ENCODE measurements at regions not wholly inside any gene's neighbourhood (a gene's known extent, or its start where the extent isn't known, plus 50 kb on each side); places are given as distances from the start of the nearest gene placed in this dataset.

DNA sequence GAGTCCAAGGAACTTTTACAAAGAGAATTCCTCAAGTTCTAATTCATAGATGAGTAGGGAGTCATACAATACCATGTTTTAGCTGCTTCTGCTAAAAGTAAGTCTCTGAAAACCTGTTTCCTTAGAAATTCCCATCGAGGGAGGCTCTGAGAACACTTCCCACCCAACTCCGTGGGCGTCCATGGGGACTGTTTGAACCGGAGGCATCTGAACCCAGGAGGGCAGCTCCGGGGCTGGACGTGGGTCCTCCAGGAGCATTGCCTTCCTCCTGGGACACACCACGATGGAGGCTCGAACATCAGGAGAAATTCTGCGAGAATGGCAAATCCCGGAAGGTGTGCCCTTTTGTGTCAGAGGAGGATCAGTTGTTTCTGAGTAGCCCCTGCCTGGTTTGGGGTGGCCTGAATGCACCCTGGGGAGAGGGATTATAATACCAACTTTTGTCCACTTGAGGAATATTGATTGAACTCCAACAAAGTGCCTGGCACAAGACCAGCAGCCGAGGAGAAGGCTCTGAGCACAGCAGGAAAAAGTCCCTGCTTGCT lies 327.5 kb upstream of the SALL3 start:
- TF ChIP-seq, protein P1, sequence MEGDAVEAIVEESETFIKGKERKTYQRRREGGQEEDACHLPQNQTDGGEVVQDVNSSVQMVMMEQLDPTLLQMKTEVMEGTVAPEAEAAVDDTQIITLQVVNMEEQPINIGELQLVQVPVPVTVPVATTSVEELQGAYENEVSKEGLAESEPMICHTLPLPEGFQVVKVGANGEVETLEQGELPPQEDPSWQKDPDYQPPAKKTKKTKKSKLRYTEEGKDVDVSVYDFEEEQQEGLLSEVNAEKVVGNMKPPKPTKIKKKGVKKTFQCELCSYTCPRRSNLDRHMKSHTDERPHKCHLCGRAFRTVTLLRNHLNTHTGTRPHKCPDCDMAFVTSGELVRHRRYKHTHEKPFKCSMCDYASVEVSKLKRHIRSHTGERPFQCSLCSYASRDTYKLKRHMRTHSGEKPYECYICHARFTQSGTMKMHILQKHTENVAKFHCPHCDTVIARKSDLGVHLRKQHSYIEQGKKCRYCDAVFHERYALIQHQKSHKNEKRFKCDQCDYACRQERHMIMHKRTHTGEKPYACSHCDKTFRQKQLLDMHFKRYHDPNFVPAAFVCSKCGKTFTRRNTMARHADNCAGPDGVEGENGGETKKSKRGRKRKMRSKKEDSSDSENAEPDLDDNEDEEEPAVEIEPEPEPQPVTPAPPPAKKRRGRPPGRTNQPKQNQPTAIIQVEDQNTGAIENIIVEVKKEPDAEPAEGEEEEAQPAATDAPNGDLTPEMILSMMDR (IDR thresholded peaks at IDR 0.05; ENCODE audit: borderline replicate concordance, insufficient read depth, low read depth, low read length): no peak
- H3K4me3 ChIP-seq (ENCODE audit: low read depth, low read length): no peak overlapping the region

DNA sequence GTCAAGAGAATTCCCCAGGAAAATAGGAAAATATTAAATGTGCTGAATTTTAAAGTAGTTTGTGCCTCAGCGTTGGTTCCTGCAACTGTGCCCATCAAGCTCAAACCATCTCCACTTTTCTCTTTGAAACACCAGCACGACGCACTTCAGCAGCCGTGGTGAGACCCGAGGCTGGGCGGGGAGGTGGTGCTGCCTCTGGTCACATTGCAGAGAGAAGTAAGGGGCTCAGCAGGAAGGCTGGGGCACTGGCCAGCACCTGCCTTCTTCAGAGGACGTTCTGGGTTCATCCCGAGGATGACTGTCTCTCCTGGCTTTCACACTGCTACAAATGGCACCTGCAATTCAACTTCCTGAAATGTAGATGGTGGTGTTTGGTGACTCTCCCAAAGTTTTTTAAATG lies 323.7 kb upstream of the SALL3 start:
- TF ChIP-seq, protein P1 (IDR thresholded peaks at IDR 0.05; ENCODE audit: borderline replicate concordance, insufficient read depth, low read depth, low read length): no peak
- H3K4me3 ChIP-seq (ENCODE audit: low read depth, low read length): no peak overlapping the region

DNA sequence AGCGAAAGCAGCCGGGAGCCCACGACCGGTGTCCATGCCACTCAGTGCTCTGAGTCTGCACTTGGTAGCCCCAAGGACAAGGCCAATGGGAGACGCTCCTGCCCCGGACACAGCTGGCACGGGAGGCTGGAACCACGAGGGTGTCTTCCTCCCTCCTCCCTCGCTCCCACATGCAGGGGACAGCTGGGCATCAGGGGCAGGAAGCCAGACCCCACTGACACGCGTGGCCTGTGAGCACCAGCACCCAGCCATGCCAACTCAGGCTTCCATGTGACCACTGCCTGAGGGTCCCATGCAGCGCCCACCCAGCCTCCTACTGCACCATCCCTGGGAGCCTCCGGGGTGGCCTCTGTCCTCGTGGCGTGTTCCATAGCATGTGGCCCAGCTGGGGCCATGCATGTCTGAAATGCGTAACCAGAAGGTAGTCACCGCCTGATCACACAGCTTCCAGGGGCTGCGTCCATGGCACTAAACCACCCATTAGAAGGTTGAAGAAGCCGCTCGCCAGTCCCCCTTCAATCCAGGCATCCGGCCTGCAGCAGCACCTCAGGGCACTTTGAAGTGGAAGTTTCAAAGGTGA lies 323.2 kb upstream of the SALL3 start:
- TF ChIP-seq, protein P1 (IDR thresholded peaks at IDR 0.05; ENCODE audit: borderline replicate concordance, insufficient read depth, low read depth, low read length): no peak
- H3K4me3 ChIP-seq (ENCODE audit: low read depth, low read length): no peak overlapping the region

DNA sequence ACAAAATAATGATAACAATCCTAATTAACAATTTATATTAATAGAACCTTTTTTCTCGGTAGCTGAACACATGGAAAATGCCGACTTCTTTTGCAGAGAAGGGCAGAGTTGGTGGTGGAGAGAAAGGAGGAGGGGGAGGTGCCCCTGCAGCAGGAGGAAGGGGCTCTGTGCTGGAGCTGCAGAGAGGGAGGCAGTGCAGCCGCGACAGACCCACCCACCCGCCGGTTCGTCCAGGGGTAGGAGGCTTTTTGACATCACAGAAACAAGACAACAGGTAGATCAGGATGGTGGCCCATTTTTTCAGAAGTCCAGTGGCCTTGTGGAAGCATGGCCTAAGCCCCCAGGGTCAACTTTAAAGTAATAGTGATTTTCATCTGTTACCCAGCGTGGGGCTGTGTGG lies 321.1 kb upstream of the SALL3 start:
- TF ChIP-seq, protein P1 (IDR thresholded peaks at IDR 0.05; ENCODE audit: borderline replicate concordance, insufficient read depth, low read depth, low read length): no peak
- no peak overlapping the region for H3K4me3 ChIP-seq (ENCODE audit: low read depth, low read length)

DNA sequence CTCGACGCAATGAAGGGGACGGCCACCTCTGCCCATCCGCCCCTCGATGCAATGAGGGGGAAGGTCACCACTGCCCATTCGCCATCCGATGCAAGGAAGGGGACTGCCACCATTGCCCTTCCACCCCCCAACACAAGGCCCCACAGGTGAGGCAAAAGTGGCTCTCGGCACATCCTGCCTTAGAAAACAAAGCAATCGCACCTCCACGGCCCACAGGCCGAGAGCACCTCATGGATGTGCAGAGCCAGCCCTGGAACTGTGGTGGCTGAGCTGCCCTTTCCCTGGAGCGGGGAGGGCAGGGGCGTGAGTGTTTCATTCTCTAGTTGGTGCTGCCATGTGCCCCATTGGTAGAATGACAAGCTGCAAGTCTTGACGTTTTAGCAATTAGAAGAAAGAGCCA lies 320.6 kb upstream of the SALL3 start:
- TF ChIP-seq, protein P1 (IDR thresholded peaks at IDR 0.05; ENCODE audit: borderline replicate concordance, insufficient read depth, low read depth, low read length): no peak

DNA sequence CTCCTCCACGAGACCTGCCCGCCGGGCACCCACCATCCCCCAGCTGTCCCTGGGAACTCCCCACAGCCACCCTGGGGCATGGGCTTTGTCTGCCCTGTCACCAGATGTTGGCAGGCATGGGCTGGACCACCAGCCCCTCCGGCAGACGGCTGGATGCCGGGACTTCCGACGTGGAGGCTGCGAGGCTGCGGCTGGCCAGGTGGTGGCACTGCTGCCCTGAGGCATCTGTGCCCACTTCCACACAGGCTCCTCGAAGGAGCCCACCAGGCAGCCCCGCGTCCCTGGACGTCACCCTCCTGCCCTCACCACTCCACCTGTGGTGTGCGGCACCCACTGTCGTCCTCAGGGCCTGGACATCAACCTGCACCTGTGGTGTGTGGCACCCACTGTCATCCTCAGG lies 319.9 kb upstream of the SALL3 start:
- H3K4me3 ChIP-seq (ENCODE audit: low read depth, low read length): no peak overlapping the region
- TF ChIP-seq, protein P1 (IDR thresholded peaks at IDR 0.05; ENCODE audit: borderline replicate concordance, insufficient read depth, low read depth, low read length): 0 out of 2 replicates have a peak, but pooled peaks have one; percentile 3

More for the DNA sequence above, 320.6 kb upstream of the SALL3 start:
- H3K4me3 ChIP-seq (ENCODE audit: low read depth, low read length): no peak overlapping the region

DNA sequence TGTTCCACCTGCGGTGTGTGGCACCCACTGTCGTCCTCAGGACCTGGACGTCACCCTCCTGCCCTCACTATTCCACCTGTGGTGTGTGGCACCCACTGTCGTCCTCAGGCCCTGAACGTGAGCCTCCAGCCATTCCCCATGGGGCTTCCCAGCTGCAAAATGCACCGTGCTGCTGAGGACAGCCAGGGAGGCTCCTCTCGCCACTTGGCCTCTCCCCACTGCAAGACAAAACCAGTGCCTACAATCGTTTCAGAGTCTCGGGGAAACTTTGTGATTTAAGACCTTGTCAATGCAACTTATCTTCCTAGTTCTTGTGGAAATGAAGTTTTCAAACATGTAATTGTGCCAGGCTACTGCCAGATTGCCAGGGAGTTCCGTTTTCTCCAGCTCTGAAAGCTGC lies 319.3 kb upstream of the SALL3 start:
- TF ChIP-seq, protein P1 (IDR thresholded peaks at IDR 0.05; ENCODE audit: borderline replicate concordance, insufficient read depth, low read depth, low read length): no peak
- H3K4me3 ChIP-seq (ENCODE audit: low read depth, low read length): no peak overlapping the region
